MCF 10A (cell line): ENCODE measurements at regions not wholly inside any gene's neighbourhood (a gene's known extent, or its start where the extent isn't known, plus 50 kb on each side); places are given as distances from the start of the nearest gene placed in this dataset.
"Not testable (repeated sequence)": the region's sequence is repeated elsewhere in the genome, so short reads cannot be mapped to it uniquely, and the experiment has no call there.

ENCODE experiments used
- BruUV-seq: library from RNA; stranded (reverse); fragments of 400-500 nt; replicated peaks from 2 replicates; lab custom pipeline; 2021; lab: Mats Ljungman, UMichigan
- CTCF ChIA-PET: fragments of 300-600 bp; sonication (Branson Sonifier 250); formaldehyde crosslinking; extraction: SDS; loops from one replicate; lab custom pipeline; 2021; ENCODE audit warnings: antibody characterized with exemption, inconsistent platforms; lab: Yijun Ruan, JAX
- POLR2A ChIA-PET: fragments of 300-600, 350-650 bp; sonication (Branson Sonifier 250); formaldehyde crosslinking; extraction: SDS; loops from one replicate; lab custom pipeline; 2020; ENCODE audit warnings: antibody characterized with exemption, inconsistent platforms; lab: Yijun Ruan, JAX
- DNase-seq: peaks from one replicate; pipeline ENCODE4 v3.0.0-alpha.2; 2018; ENCODE audit not compliant: unreplicated experiment
- H3K27ac Mint-ChIP-seq: one replicate; pipeline ENCODE4 v1.8.0; 2022; ENCODE audit warnings: mild to moderate bottlenecking, low read depth, mixed read lengths; ENCODE audit not compliant: unreplicated experiment
- H3K27me3 Mint-ChIP-seq: one replicate; pipeline ENCODE4 v1.8.0; 2022; ENCODE audit warnings: mixed read lengths; ENCODE audit not compliant: insufficient read depth, unreplicated experiment
- H3K36me3 Mint-ChIP-seq: one replicate; pipeline ENCODE4 v1.8.0; 2022; ENCODE audit warnings: mild to moderate bottlenecking, moderate library complexity, mixed read lengths; ENCODE audit not compliant: insufficient read depth, unreplicated experiment
- H3K4me1 Mint-ChIP-seq: one replicate; pipeline ENCODE4 v1.8.0; 2022; ENCODE audit warnings: mixed read lengths; ENCODE audit not compliant: insufficient read depth, unreplicated experiment
- H3K4me3 Mint-ChIP-seq: one replicate; pipeline ENCODE4 v1.8.0; 2022; ENCODE audit warnings: mild to moderate bottlenecking, moderate library complexity, mixed read lengths; ENCODE audit not compliant: unreplicated experiment
- H3K9me3 Mint-ChIP-seq: one replicate; pipeline ENCODE4 v1.8.0; 2022; ENCODE audit warnings: mixed read lengths; ENCODE audit not compliant: unreplicated experiment
- intact Hi-C: fragments of 100-400 bp; cut with micrococcal nuclease; formaldehyde crosslinking; loops from 2 replicates; pipeline ENCODE4 v1.14.1; 2022
- TF ChIP-seq, protein P1 (sequence below): fragments of 200-600 bp; IDR thresholded peaks from one replicate; pipeline ENCODE4 v1.8.0; 2022; ENCODE audit warnings: antibody characterized with exemption, mild to moderate bottlenecking; ENCODE audit not compliant: unreplicated experiment

DNA sequence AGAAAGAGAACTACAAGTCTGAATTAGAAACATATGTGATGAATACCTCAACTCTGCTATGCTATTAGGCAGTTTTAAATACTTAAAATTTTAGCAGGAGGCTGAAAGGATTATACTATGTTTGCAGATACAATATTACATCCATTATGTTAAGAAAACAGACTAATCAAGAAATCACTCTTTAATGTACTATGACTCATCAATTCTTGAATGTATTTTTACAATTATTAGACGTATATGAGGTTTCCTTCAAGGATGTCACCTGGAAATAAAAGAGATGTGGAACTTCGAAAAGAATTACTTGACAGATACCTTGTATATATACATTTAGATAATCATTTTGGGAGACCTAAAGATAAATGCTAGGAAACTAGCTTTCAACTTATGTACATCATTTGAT, 835.6 kb upstream of the MIR17HG start:
- no TSS peak for BruUV-seq
- ChIA-PET POLR2A (no interaction called here), CTCF (interaction anchor here (0.6 to 1.6 kb wide), 2 partner anchors 9 to 203 kb away, joined by 3 to 4 read pairs; no protein-coding TSS in a partner anchor)
- Mint-ChIP-seq H3K36me3 (no peaks in the 10 kb centered on the region), H3K9me3 (peaks cover 7% of the 10 kb centered on the region), H3K4me3 (no peak overlapping the region), H3K27ac (no peak overlapping the region), H3K4me1 (no peaks in the 10 kb centered on the region), H3K27me3 (no peaks in the 10 kb centered on the region)
- intact Hi-C loops, result no loop called here
- TF ChIP-seq, protein P1, sequence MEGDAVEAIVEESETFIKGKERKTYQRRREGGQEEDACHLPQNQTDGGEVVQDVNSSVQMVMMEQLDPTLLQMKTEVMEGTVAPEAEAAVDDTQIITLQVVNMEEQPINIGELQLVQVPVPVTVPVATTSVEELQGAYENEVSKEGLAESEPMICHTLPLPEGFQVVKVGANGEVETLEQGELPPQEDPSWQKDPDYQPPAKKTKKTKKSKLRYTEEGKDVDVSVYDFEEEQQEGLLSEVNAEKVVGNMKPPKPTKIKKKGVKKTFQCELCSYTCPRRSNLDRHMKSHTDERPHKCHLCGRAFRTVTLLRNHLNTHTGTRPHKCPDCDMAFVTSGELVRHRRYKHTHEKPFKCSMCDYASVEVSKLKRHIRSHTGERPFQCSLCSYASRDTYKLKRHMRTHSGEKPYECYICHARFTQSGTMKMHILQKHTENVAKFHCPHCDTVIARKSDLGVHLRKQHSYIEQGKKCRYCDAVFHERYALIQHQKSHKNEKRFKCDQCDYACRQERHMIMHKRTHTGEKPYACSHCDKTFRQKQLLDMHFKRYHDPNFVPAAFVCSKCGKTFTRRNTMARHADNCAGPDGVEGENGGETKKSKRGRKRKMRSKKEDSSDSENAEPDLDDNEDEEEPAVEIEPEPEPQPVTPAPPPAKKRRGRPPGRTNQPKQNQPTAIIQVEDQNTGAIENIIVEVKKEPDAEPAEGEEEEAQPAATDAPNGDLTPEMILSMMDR, result no peak
- no peak for DNase-seq

DNA sequence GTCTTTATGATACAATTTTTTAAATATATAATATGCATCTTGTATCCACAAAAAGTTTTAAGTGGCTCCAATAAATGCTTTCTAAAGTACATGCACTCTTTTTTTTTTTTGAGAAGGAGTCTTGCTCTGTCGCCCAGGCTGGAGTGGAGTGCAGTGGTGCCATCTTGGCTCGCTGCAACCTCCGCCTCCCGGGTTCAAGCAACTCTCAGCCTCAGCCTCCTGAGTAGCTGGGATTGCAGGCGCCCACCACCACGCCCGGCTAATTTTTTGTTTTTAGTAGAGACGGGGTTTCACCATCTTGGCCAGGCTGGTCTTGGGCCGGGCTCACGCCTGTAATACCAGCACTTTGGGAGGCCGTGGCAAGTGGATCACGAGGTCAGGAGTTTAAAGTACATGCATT, 832.8 kb upstream of the MIR17HG start:
- H3K4me1 Mint-ChIP-seq, H3K27me3 Mint-ChIP-seq, CTCF ChIA-PET, H3K4me3 Mint-ChIP-seq, DNase-seq, POLR2A ChIA-PET, BruUV-seq, H3K27ac Mint-ChIP-seq, intact Hi-C loops, H3K36me3 Mint-ChIP-seq, H3K9me3 Mint-ChIP-seq: not testable (repeated sequence)

DNA sequence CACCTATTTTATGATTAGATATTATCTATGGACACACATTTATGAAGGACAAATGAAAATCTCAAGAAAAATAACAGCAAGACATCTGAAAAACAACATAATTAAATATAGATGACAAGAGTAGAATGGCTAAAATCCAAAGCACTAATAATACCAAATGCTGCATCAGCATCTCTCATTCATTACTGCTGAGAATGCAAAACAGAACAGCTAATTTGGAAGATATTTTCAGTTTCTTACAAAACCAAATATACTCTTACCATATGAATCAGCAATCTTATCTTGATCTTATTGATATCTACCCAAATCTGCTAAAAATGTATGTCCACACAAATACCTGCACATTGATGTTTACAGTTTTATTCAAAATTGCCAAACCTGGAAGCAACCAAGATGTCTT, 829.1 kb upstream of the MIR17HG start:
- H3K27me3 Mint-ChIP-seq, result no peaks in the 10 kb centered on the region
- H3K36me3 Mint-ChIP-seq, result no peaks in the 10 kb centered on the region
- BruUV-seq, result no TSS peak
- H3K4me3 Mint-ChIP-seq, result no peak overlapping the region
- ChIA-PET CTCF (no interaction called here), POLR2A (no interaction called here)
- H3K4me1 Mint-ChIP-seq, result no peaks in the 10 kb centered on the region
- peaks cover 18% of the 10 kb centered on the region for H3K9me3 Mint-ChIP-seq
- intact Hi-C loops, result no loop called here
- H3K27ac Mint-ChIP-seq, result no peak overlapping the region
- TF ChIP-seq, protein P1, result no peak
- DNase-seq, result no peak

DNA sequence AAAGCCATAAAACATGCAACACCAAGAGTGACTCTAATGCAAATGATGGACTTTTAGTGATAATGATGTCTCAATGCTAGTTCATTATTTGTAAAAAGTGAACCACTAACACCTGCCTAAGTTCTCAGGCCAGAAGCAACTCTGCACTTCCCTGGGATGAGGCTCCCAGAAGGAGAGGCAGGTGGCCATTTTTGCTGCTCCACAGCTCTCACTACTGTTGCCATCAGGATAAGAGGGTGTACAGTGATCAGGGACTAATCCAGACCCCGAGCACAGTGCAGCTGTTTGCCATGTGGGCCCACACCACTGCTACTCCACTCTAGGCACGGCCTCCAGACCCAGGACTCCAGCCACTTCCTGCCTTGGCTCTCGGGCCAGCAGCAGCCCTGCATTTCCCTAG, 828.3 kb upstream of the MIR17HG start:
- no TSS peak for BruUV-seq
- POLR2A ChIA-PET, result no interaction called here

More for the DNA sequence above, 828.3 kb upstream of the MIR17HG start:
- CTCF ChIA-PET, result interaction anchor here (0.6 kb wide), 1 partner anchor 582 kb away, joined by 3 read pairs; no protein-coding TSS in a partner anchor
- Mint-ChIP-seq H3K4me1 (no peaks in the 10 kb centered on the region), H3K27me3 (no peaks in the 10 kb centered on the region), H3K4me3 (no peak overlapping the region), H3K27ac (no peak overlapping the region), H3K36me3 (no peaks in the 10 kb centered on the region), H3K9me3 (peaks cover 18% of the 10 kb centered on the region)
- DNase-seq, result no peak
- intact Hi-C loops, result no loop called here
- TF ChIP-seq, protein P1, result no peak
